Fibroblast of lung (primary cell): ENCODE measurements at regions not wholly inside any gene's neighbourhood (a gene's known extent, or its start where the extent isn't known, plus 50 kb on each side); places are given as distances from the start of the nearest gene placed in this dataset.

Source experiments
- DNase-seq, 2 donors: peaks; one replicate each; pipeline versions ENCODE4 v3.0.0 to v3.0.0-alpha.2; 2010; ENCODE audit warnings: low read depth in 2 of 2
- H2AFZ ChIP-seq: 2 replicates; pipeline ENCODE4 v1.5.1; 2012; ENCODE audit warnings: low read length, control low read depth, inconsistent platforms
- H3K27ac ChIP-seq: 2 replicates; pipeline ENCODE4 v1.5.1; 2011; ENCODE audit warnings: low read length, control low read depth; ENCODE audit not compliant: insufficient read depth
- H3K27me3 ChIP-seq: 2 replicates; pipeline ENCODE4 v1.5.1; 2011; ENCODE audit warnings: mild to moderate bottlenecking, low read length; ENCODE audit not compliant: control insufficient read depth, insufficient read depth
- H3K36me3 ChIP-seq: 2 replicates; pipeline ENCODE4 v1.5.1; 2011; ENCODE audit warnings: low read length; ENCODE audit not compliant: control insufficient read depth, insufficient read depth
- H3K4me1 ChIP-seq: 2 replicates; pipeline ENCODE4 v1.5.1; 2011; ENCODE audit warnings: low read length; ENCODE audit not compliant: control insufficient read depth, insufficient read depth; ENCODE audit errors: extremely low read depth
- H3K4me2 ChIP-seq: 2 replicates; pipeline ENCODE4 v1.5.1; 2011; ENCODE audit warnings: low read length, control low read depth; ENCODE audit not compliant: insufficient read depth; ENCODE audit errors: extremely low read depth
- H3K4me3 ChIP-seq, 4 experiments: fragments of 200-600 bp in 1 of 4; sonication (generic) in 1 of 4; replicated peaks in 1 of 4; 2 replicates each; pipeline ENCODE4 v1.5.1; 2011 to 2016; ENCODE audit warnings: low read length in 4 of 4, low read depth in 3 of 4, mild to moderate bottlenecking in 3 of 4, control low read depth in 2 of 4, inconsistent platforms in 1 of 4, mixed read lengths in 1 of 4; ENCODE audit not compliant: insufficient read depth in 1 of 4; ENCODE audit errors: control extremely low read depth in 1 of 4
- H3K79me2 ChIP-seq: 2 replicates; pipeline ENCODE4 v1.5.1; 2012; ENCODE audit warnings: mild to moderate bottlenecking, low read length, inconsistent platforms; ENCODE audit not compliant: control insufficient read depth, insufficient read depth
- H3K9ac ChIP-seq: 2 replicates; pipeline ENCODE4 v1.5.1; 2011; ENCODE audit warnings: mild to moderate bottlenecking, low read length, control low read depth; ENCODE audit not compliant: insufficient read depth
- H3K9me3 ChIP-seq: 2 replicates; pipeline ENCODE4 v1.5.1; 2012; ENCODE audit warnings: low read depth, low read length; ENCODE audit not compliant: control insufficient read depth, insufficient read depth
- H4K20me1 ChIP-seq: 2 replicates; pipeline ENCODE4 v1.5.1; 2011; ENCODE audit warnings: low read length; ENCODE audit not compliant: control insufficient read depth, insufficient read depth; ENCODE audit errors: extremely low read depth
- EZH2 ChIP-seq: IDR thresholded peaks from 2 replicates; pipeline ENCODE4 v1.5.1; 2012; ENCODE audit warnings: low read length, control low read depth, mild to moderate bottlenecking; ENCODE audit errors: missing control alignments
- TF ChIP-seq, protein P1 (sequence below), 2 donors: IDR thresholded peaks in 1 of 2; conservative IDR thresholded peaks in 1 of 2; 1 replicate in 1 of 2; 2 replicates in 1 of 2; pipeline ENCODE4 v1.5.1; 2011 to 2012; ENCODE audit warnings: low read length in 2 of 2, control low read depth in 1 of 2, inconsistent platforms in 1 of 2, low read depth in 1 of 2, mild to moderate bottlenecking in 1 of 2

GRCh38 chr10:59560161-59560560 lies 149.5 kb downstream of the SLC16A9 start:
- Histone ChIP-seq H3K27me3 (no peaks in the 10 kb centered on the region), H3K79me2 (no peaks in the 10 kb centered on the region), H3K4me3 (no peak overlapping the region), H4K20me1 (no peaks in the 10 kb centered on the region), H3K27ac (no peak overlapping the region), H3K9me3 (no peaks in the 10 kb centered on the region), H2AFZ (no peak overlapping the region), H3K4me2 (no peak overlapping the region), H3K4me1 (no peaks in the 10 kb centered on the region), H3K9ac (no peak overlapping the region), H3K36me3 (no peaks in the 10 kb centered on the region)
- TF ChIP-seq, protein P1, sequence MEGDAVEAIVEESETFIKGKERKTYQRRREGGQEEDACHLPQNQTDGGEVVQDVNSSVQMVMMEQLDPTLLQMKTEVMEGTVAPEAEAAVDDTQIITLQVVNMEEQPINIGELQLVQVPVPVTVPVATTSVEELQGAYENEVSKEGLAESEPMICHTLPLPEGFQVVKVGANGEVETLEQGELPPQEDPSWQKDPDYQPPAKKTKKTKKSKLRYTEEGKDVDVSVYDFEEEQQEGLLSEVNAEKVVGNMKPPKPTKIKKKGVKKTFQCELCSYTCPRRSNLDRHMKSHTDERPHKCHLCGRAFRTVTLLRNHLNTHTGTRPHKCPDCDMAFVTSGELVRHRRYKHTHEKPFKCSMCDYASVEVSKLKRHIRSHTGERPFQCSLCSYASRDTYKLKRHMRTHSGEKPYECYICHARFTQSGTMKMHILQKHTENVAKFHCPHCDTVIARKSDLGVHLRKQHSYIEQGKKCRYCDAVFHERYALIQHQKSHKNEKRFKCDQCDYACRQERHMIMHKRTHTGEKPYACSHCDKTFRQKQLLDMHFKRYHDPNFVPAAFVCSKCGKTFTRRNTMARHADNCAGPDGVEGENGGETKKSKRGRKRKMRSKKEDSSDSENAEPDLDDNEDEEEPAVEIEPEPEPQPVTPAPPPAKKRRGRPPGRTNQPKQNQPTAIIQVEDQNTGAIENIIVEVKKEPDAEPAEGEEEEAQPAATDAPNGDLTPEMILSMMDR (conservative IDR thresholded peaks at IDR 0.05 in 1 of 2, IDR thresholded peaks at IDR 0.05 in 1 of 2; ENCODE audit: low read depth in 1 of 2, low read length in 2 of 2), result no peak
- TF ChIP-seq EZH2, result no peak
- DNase-seq, result peak in 1 of 2 donors; percentile 53

- Histone ChIP-seq H3K79me2 (no peaks in the 10 kb centered on the region), H3K4me1 (no peaks in the 10 kb centered on the region), H3K9ac (no peak overlapping the region), H3K4me3 (no peak overlapping the region), H3K27ac (no peak overlapping the region), H3K9me3 (no peaks in the 10 kb centered on the region), H4K20me1 (no peaks in the 10 kb centered on the region), H2AFZ (no peak overlapping the region), H3K4me2 (no peak overlapping the region), H3K27me3 (no peaks in the 10 kb centered on the region), H3K36me3 (no peaks in the 10 kb centered on the region)
- no peak for TF ChIP-seq EZH2
- TF ChIP-seq, protein P1 (conservative IDR thresholded peaks at IDR 0.05 in 1 of 2, IDR thresholded peaks at IDR 0.05 in 1 of 2; ENCODE audit: low read depth in 1 of 2, low read length in 2 of 2), result no peak
- DNase-seq, result no peak
Observed at GRCh38 chr10:59558066-59558465, 151.6 kb downstream of the SLC16A9 start.

- no peak overlapping the region for H3K4me3 ChIP-seq
- no peak overlapping the region for H3K4me2 ChIP-seq
- no peak for DNase-seq
- no peaks in the 10 kb centered on the region for H3K4me1 ChIP-seq
- H3K9me3 ChIP-seq, result no peaks in the 10 kb centered on the region
- TF ChIP-seq, protein P1 (conservative IDR thresholded peaks at IDR 0.05 in 1 of 2, IDR thresholded peaks at IDR 0.05 in 1 of 2; ENCODE audit: low read depth in 1 of 2, low read length in 2 of 2), result no peak
- TF ChIP-seq EZH2, result no peak
- H3K9ac ChIP-seq, result no peak overlapping the region
- H3K27ac ChIP-seq, result no peak overlapping the region
- no peaks in the 10 kb centered on the region for H3K27me3 ChIP-seq
- H3K79me2 ChIP-seq, result no peaks in the 10 kb centered on the region
- H2AFZ ChIP-seq, result no peak overlapping the region
- H4K20me1 ChIP-seq, result no peaks in the 10 kb centered on the region
- no peaks in the 10 kb centered on the region for H3K36me3 ChIP-seq
Observed at GRCh38 chr10:59557642-59558041, 152.0 kb downstream of the SLC16A9 start.
